GM23248 (cell line): ENCODE measurements at regions not wholly inside any gene's neighbourhood (a gene's known extent, or its start where the extent isn't known, plus 50 kb on each side); places are given as distances from the start of the nearest gene placed in this dataset.

Experiments
- DNase-seq: peaks from one replicate; pipeline ENCODE4 v3.0.0-alpha.2; 2015
- H2AFZ ChIP-seq: fragments of 200-600 bp; sonication (generic); 2 replicates; pipeline ENCODE4 v1.6.1; 2016; ENCODE audit warnings: antibody characterized with exemption
- H3F3A ChIP-seq: fragments of 200-600 bp; sonication (generic); 2 replicates; pipeline ENCODE4 v1.6.1; 2016; ENCODE audit warnings: mild to moderate bottlenecking, antibody characterized with exemption, mixed run types; ENCODE audit not compliant: insufficient read depth
- H3K27ac ChIP-seq: fragments of 200-600 bp; sonication (generic); 2 replicates; pipeline ENCODE4 v1.5.1; 2016; ENCODE audit warnings: mild to moderate bottlenecking
- H3K27me3 ChIP-seq: fragments of 200-600 bp; sonication (generic); replicated peaks from 2 replicates; pipeline ENCODE4 v1.6.1; 2016; ENCODE audit warnings: mild to moderate bottlenecking; ENCODE audit not compliant: insufficient read depth
- H3K36me3 ChIP-seq: fragments of 200-600 bp; sonication (generic); 2 replicates; pipeline ENCODE4 v1.6.1; 2016; ENCODE audit warnings: low read depth, mild to moderate bottlenecking
- H3K4me1 ChIP-seq: fragments of 200-600 bp; sonication (generic); 2 replicates; pipeline ENCODE4 v1.6.1; 2016; ENCODE audit warnings: mild to moderate bottlenecking; ENCODE audit not compliant: insufficient read depth
- H3K4me2 ChIP-seq: fragments of 200-600 bp; sonication (generic); one replicate; pipeline ENCODE4 v1.6.1; 2016; ENCODE audit warnings: mild to moderate bottlenecking; ENCODE audit not compliant: unreplicated experiment
- H3K4me3 ChIP-seq: fragments of 200-600 bp; sonication (generic); 2 replicates; pipeline ENCODE4 v1.5.1; 2016; ENCODE audit warnings: mild to moderate bottlenecking
- H3K79me2 ChIP-seq: fragments of 200-600 bp; sonication (generic); 2 replicates; pipeline ENCODE4 v1.6.1; 2016; ENCODE audit warnings: mild to moderate bottlenecking; ENCODE audit not compliant: insufficient read depth
- H3K9ac ChIP-seq: fragments of 200-600 bp; sonication (generic); 2 replicates; pipeline ENCODE4 v1.6.1; 2016; ENCODE audit warnings: mild to moderate bottlenecking
- H3K9me2 ChIP-seq: fragments of 200-600 bp; sonication (generic); 2 replicates; pipeline ENCODE4 v1.6.1; 2016; ENCODE audit warnings: mixed run types, mild to moderate bottlenecking, moderate library complexity; ENCODE audit not compliant: insufficient read depth
- H3K9me3 ChIP-seq: fragments of 200-600 bp; sonication (generic); one replicate; pipeline ENCODE4 v1.6.1; 2017; ENCODE audit warnings: low read depth
- H4K20me1 ChIP-seq: fragments of 200-600 bp; sonication (generic); 2 replicates; pipeline ENCODE4 v1.6.0; 2016; ENCODE audit not compliant: insufficient read depth
- EZH2 ChIP-seq: fragments of 200-600 bp; sonication (generic); IDR thresholded peaks from 2 replicates; pipeline ENCODE4 v1.6.1; 2018; ENCODE audit warnings: antibody characterized with exemption, mild to moderate bottlenecking; ENCODE audit not compliant: insufficient read depth, poor library complexity, severe bottlenecking
- EZH2phosphoT487 ChIP-seq: fragments of 200-600 bp; sonication (generic); IDR thresholded peaks from 2 replicates; pipeline ENCODE4 v1.6.1; 2018; ENCODE audit warnings: antibody characterized with exemption, moderate library complexity, mild to moderate bottlenecking, low read depth; ENCODE audit not compliant: insufficient read depth
- WGBS, 2 experiments: methylation state at CpG; one replicate each; pipeline ENCODE4 v1.1.6; 2015 to 2017; ENCODE audit warnings: low lambda C conversion rate in 2 of 2, low coverage in 1 of 2; ENCODE audit errors: missing lambda C conversion rate in 2 of 2; 5-methylcytosine and 5-hydroxymethylcytosine counted together
- in situ Hi-C: fragments of 300-500 bp; cut with MboI; formaldehyde crosslinking; loops from 2 replicates; pipeline ENCODE4 v1.15.0; 2020

DNA sequence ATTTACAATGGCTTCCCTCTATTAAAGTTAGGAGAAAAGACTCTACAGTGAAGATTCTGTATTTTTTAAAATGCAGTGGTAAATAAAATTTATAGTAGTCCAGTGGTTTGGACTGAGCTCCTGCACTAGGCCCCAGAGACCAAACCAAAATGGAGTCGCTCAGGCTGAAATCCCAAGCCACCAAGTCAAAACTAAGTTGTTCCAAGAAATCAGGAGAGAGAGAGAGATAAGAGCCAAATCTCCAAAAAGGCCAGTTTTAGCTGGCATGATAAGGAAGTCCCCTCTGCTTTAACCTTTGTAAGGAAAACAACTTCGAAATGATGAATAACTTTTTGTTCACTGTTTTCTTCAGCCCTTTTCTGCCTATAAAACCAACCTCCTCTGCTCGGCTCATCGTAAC is 265.9 kb upstream of the KLF14 start:
- H3K4me3 ChIP-seq: no peak overlapping the region
- in situ Hi-C loops: no loop called here
- H4K20me1 ChIP-seq: no peaks in the 10 kb centered on the region
- no peak overlapping the region for H3K27ac ChIP-seq
- H3K4me2 ChIP-seq: no peak overlapping the region
- WGBS, 2 experiments: 97 to 99% methylated on average over 4 of the region's 4 CpGs
- DNase-seq: no peak
- H2AFZ ChIP-seq: no peak overlapping the region
- H3F3A ChIP-seq: peaks cover 26% of the 10 kb centered on the region; the same call in 1 of the 2 replicates
- H3K36me3 ChIP-seq: peaks cover 8% of the 10 kb centered on the region
- H3K27me3 ChIP-seq: no peaks in the 10 kb centered on the region
- peaks cover 36% of the 10 kb centered on the region for H3K4me1 ChIP-seq
- no peak overlapping the region for H3K9ac ChIP-seq
- H3K79me2 ChIP-seq: peaks cover 100% of the 10 kb centered on the region
- H3K9me2 ChIP-seq: no peaks in the 10 kb centered on the region
- no peak for TF ChIP-seq EZH2phosphoT487
- TF ChIP-seq EZH2: no peak
- no peaks in the 10 kb centered on the region for H3K9me3 ChIP-seq

DNA sequence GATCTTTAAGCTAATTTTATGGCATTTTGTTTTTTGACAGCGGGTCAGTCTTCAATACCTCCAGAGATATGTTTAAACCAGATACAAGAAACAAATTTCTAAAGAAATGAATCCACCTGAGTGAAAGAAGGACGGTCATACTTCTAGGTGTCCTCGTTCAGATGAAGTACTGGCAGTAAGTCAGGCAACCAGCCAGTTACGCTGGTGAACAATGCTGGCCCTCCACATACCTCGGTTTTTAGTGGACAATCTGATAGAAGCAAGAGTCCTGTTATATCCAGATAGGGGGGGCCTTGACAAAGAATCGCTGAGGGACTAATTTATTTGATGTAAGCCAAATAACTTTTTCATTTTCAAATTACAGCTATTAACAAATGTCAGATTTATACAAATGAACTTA is 266.4 kb upstream of the KLF14 start:
- 88 to 94% methylated on average over 6 of the region's 6 CpGs for WGBS, 2 experiments
- no peak for TF ChIP-seq EZH2
- TF ChIP-seq EZH2phosphoT487: no peak
- H2AFZ ChIP-seq: no peak overlapping the region
- peaks cover 100% of the 10 kb centered on the region for H3K79me2 ChIP-seq
- DNase-seq: no peak
- H3K4me2 ChIP-seq: no peak overlapping the region
- peaks cover 32% of the 10 kb centered on the region for H3K4me1 ChIP-seq
- no peaks in the 10 kb centered on the region for H3K9me3 ChIP-seq
- H3K27me3 ChIP-seq: no peaks in the 10 kb centered on the region
- no peak overlapping the region for H3K27ac ChIP-seq
- no peaks in the 10 kb centered on the region for H3K9me2 ChIP-seq
- no peak overlapping the region for H3K4me3 ChIP-seq
- in situ Hi-C loops: no loop called here
- no peak overlapping the region for H3K9ac ChIP-seq
- no peaks in the 10 kb centered on the region for H4K20me1 ChIP-seq
- peaks cover 8% of the 10 kb centered on the region for H3K36me3 ChIP-seq
- peaks cover 24% of the 10 kb centered on the region for H3F3A ChIP-seq

DNA sequence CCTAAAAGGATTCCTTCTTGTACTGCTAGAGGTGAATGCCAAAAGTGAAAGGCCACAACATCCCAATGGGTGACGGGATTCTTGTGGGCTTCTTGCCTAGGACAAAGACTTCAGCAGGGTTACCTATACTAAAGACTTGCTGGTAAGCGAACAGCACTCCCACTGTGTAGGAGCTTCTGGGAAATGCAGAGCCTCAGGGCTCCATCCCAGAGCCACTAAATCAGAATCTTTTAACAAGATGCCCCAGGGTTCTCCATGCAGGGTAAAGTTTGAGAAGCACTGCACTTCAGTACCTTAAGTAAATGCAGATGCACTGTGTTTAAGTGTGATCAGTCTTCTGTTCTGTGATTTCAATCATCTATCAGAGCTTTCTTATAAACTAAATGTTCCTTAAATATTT is 266.9 kb upstream of the KLF14 start:
- Histone ChIP-seq H3K9me3 (no peaks in the 10 kb centered on the region), H3K36me3 (peaks cover 8% of the 10 kb centered on the region), H3K4me3 (no peak overlapping the region), H3K27ac (no peak overlapping the region), H3K4me2 (no peak overlapping the region), H2AFZ (no peak overlapping the region), H3K79me2 (peaks cover 100% of the 10 kb centered on the region), H3K9me2 (no peaks in the 10 kb centered on the region), H3K27me3 (no peaks in the 10 kb centered on the region), H3F3A (peaks cover 20% of the 10 kb centered on the region), H3K9ac (no peak overlapping the region), H3K4me1 (peaks cover 27% of the 10 kb centered on the region), H4K20me1 (no peaks in the 10 kb centered on the region)
- TF ChIP-seq EZH2 (no peak), EZH2phosphoT487 (no peak)
- WGBS, 2 experiments: 50 to 56% methylated on average over 2 of the region's 2 CpGs
- in situ Hi-C loops: no loop called here
- DNase-seq: no peak

DNA sequence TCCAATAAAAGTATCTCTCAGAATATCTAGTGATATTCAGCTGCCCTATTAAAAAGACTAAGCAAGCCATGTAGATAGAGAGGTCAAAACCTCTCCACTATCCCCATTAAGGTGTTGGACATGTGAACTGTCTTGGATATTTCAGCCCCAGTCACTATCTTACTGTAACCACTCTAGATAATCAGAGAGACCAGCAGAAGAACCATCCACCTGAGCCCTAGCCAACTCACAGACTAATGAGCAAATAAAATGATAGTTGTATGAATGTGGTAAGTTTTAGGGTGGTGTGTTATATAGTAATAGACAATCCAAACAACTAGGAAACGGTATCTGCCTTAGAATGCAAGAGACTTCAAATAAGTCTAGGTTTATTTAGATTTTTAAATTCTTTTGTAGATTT is 268.6 kb upstream of the KLF14 start:
- H3K9me3 ChIP-seq: no peaks in the 10 kb centered on the region
- H2AFZ ChIP-seq: no peak overlapping the region
- no peak for DNase-seq
- H3K4me2 ChIP-seq: no peak overlapping the region
- in situ Hi-C loops: no loop called here
- no peak overlapping the region for H3K4me3 ChIP-seq
- peaks cover 96% of the 10 kb centered on the region for H3K79me2 ChIP-seq
- H3K27ac ChIP-seq: no peak overlapping the region
- H3F3A ChIP-seq: peaks cover 23% of the 10 kb centered on the region
- peaks cover 25% of the 10 kb centered on the region for H3K4me1 ChIP-seq
- no peak overlapping the region for H3K9ac ChIP-seq
- peaks cover 8% of the 10 kb centered on the region for H3K36me3 ChIP-seq
- 64 to 65% methylated on average over 1 of the region's 1 CpG for WGBS, 2 experiments
- TF ChIP-seq EZH2phosphoT487 (no peak), EZH2 (no peak)
- H4K20me1 ChIP-seq: no peaks in the 10 kb centered on the region
- H3K27me3 ChIP-seq: no peaks in the 10 kb centered on the region
- no peaks in the 10 kb centered on the region for H3K9me2 ChIP-seq

DNA sequence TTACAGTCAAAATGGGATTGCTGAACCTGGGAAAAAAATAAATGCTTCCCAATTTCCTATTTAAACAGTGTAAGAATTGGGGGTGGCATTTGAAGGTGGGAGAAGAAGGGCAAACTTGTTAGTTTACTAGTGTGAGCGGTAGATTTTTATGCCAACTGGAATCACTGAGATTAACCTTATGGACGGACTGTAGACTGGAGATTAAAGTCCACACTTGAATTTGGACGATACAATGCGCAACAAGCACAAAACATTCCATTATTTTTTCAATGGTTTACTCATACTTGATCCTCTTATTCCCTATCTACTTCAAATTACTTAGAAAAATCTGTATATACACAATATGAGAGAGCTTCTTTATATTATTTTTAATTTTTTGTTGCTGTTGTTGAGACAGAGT is 269.6 kb upstream of the KLF14 start:
- DNase-seq: no peak
- H3K4me1 ChIP-seq: peaks cover 28% of the 10 kb centered on the region
- 0 out of 2 replicates have a peak overlapping the region, but pooled peaks have one; percentile 4 for H3K27ac ChIP-seq
- 74 to 75% methylated on average over 4 of the region's 4 CpGs for WGBS, 2 experiments
- H3K9ac ChIP-seq: no peak overlapping the region
- H3K27me3 ChIP-seq: no peaks in the 10 kb centered on the region
- H3K79me2 ChIP-seq: peaks cover 93% of the 10 kb centered on the region
- H3K9me2 ChIP-seq: no peaks in the 10 kb centered on the region
- no peak overlapping the region for H3K4me3 ChIP-seq
- H4K20me1 ChIP-seq: no peaks in the 10 kb centered on the region
- H3K4me2 ChIP-seq: no peak overlapping the region
- peaks cover 8% of the 10 kb centered on the region for H3K36me3 ChIP-seq
- no peak for TF ChIP-seq EZH2
- TF ChIP-seq EZH2phosphoT487: no peak
- peaks cover 30% of the 10 kb centered on the region for H3F3A ChIP-seq
- H3K9me3 ChIP-seq: no peaks in the 10 kb centered on the region
- no peak overlapping the region for H2AFZ ChIP-seq
- in situ Hi-C loops: no loop called here
